ENCODE measurements at regions not wholly inside any gene's neighbourhood (a gene's known extent, or its start where the extent isn't known, plus 50 kb on each side); places are given as distances from the start of the nearest gene placed in this dataset.

DNA sequence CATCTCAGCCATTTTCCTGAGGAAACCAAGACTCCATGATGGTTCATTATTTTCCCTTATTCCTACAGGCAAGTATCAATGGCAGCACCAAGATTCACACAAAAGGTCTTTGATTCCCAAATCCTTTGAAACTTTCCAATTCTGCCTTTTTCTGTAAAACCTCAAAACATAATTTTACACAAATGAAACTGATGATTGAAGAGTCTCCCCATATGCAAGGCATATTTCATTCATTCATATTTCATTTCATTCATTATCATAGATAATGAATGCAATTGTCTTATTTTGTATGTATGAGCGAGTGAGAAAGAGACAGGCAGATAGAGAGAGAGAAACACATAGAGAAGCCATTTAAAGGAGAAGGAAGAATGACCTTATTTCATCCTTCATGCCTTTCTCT is 172.8 kb downstream of the BTG1 start:
- no CpG with 5 or more reads among the region's 1 CpG for WGBS (ENCODE audit: insufficient coverage)

DNA sequence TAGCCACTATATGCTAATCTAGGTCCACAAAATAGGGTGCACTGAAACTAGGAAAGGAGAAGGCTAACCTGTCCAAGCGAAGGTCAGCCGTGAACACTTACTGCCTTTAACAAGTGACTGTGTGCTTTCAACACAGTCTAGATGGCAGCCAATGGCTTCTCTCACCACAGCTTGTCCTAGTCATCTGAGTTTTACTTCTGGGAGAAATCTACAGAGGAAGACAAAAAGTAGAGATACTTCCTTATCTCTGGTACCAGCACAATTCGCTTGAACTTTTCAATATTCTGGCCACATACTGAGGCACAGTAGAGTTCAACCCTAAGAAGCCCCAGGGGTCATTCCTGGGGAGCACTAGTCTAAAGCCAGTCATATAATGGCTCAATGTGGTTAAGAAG is 176.9 kb downstream of the BTG1 start:
- no peaks in the 10 kb centered on the region for H3K27me3 Mint-ChIP-seq
- peaks cover 11% of the 10 kb centered on the region for H3K36me3 Mint-ChIP-seq
- Histone ChIP-seq H3K4me3 (ENCODE audit: control insufficient read depth in 1 of 2, extremely low read depth in 1 of 2, low read length in 1 of 2) (no peak overlapping the region), H3K27me3 (replicated peaks in 1 of 2; ENCODE audit: control insufficient read depth in 2 of 2, extremely low read depth in 1 of 2, insufficient read depth in 2 of 2, low read length in 1 of 2) (no peaks in the 10 kb centered on the region), H3K36me3 (ENCODE audit: control insufficient read depth in 2 of 2, extremely low read depth in 1 of 2, insufficient read depth in 1 of 2, low read length in 1 of 2) (no peaks in the 10 kb centered on the region), H3K9me3 (no peaks in the 10 kb centered on the region), H3K4me1 (ENCODE audit: control insufficient read depth in 1 of 2, extremely low read depth in 1 of 2, insufficient read depth in 2 of 2, low read length in 2 of 2) (no peaks in the 10 kb centered on the region), H3K27ac (ENCODE audit: low read length) (no peak overlapping the region)
- no CpG with 5 or more reads among the region's 3 CpGs for WGBS (ENCODE audit: insufficient coverage)
- ChIA-PET POLR2A (interaction anchor here (0.7 to 0.9 kb wide), 2 partner anchors 12 to 22 kb away, joined by 3 to 4 read pairs; no protein-coding TSS in a partner anchor), CTCF (interaction anchor here in 1 of 2 donors (2.1 kb wide), 1 partner anchor 157 kb away, joined by 8 read pairs; no protein-coding TSS in a partner anchor)
- H3K27ac Mint-ChIP-seq, result peak overlapping the region in 1 of 2 donors; percentile 11
- peaks cover under 1 to 17% (median 9%) of the 10 kb centered on the region in 3 donors for H3K4me1 Mint-ChIP-seq
- H3K9me3 Mint-ChIP-seq, result no peaks in the 10 kb centered on the region
- H3K4me3 Mint-ChIP-seq, result no peak overlapping the region
- DNase-seq (no peak), ATAC-seq (replicated peaks in 1 of 4) (no peak)

More for the DNA sequence above, 172.8 kb downstream of the BTG1 start:
- H3K27ac ChIP-seq (ENCODE audit: low read length), result no peak overlapping the region
- H3K27me3 ChIP-seq (replicated peaks in 1 of 2; ENCODE audit: control insufficient read depth in 2 of 2, extremely low read depth in 1 of 2, insufficient read depth in 2 of 2, low read length in 1 of 2), result no peaks in the 10 kb centered on the region
- peaks cover 23 to 31% (median 29%) of the 10 kb centered on the region in 3 donors for H3K4me1 Mint-ChIP-seq
- CTCF ChIA-PET, result no interaction called here
- no peak for DNase-seq
- H3K36me3 Mint-ChIP-seq, result peaks cover 8% of the 10 kb centered on the region
- POLR2A ChIA-PET, result interaction anchor here (0.6 kb wide), 2 partner anchors 16 to 311 kb away, joined by 3 read pairs; no protein-coding TSS in a partner anchor
- H3K27me3 Mint-ChIP-seq, result no peaks in the 10 kb centered on the region
- H3K4me3 Mint-ChIP-seq, result no peak overlapping the region
- H3K27ac Mint-ChIP-seq, result no peak overlapping the region
- H3K36me3 ChIP-seq (ENCODE audit: control insufficient read depth in 2 of 2, extremely low read depth in 1 of 2, insufficient read depth in 1 of 2, low read length in 1 of 2), result no peaks in the 10 kb centered on the region
- H3K4me3 ChIP-seq (ENCODE audit: control insufficient read depth in 1 of 2, extremely low read depth in 1 of 2, low read length in 1 of 2), result no peak overlapping the region
- peaks cover 7 to 10% of the 10 kb centered on the region in 2 experiments for H3K4me1 ChIP-seq (ENCODE audit: control insufficient read depth in 1 of 2, extremely low read depth in 1 of 2, insufficient read depth in 2 of 2, low read length in 2 of 2)
- no peak for ATAC-seq (replicated peaks in 1 of 4)
- H3K9me3 ChIP-seq, result no peaks in the 10 kb centered on the region
- H3K9me3 Mint-ChIP-seq, result peaks cover 0 to 7% (median 0%) of the 10 kb centered on the region in 3 donors

DNA sequence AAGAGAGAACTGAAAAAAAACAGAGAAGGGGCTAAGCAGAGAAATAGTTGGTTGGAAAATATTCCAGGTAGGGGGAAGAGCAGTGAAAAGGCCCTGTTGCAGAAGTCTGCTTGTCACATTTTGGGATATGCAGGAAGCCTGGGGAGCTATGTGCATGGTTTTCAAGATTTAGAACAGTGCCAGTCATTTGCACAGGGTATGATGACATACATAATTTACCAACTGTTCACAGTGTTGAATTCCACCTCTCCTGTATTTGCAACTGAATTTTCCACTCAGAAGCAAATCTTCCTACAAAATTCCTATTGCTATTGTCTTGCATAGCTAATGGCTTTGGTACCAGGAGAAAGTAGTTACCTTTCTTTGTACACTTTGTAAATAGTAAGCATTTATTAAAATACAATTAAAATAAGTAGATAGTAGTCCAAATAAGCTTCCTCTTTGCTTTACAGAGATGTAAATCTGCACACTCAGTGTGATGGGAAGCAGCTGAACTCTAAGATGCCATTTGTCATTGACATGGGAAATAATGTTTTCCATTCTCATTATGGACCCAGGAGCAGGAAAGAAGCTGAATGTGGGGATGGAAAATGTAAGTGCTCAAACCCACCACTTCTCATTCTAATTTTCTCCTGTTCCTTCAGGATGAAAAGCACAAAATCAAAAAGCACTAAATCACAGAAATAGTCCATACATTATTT is 177.4 kb downstream of the BTG1 start:
- no peak overlapping the region for H3K27ac ChIP-seq (ENCODE audit: low read length)
- H3K4me1 ChIP-seq (ENCODE audit: control insufficient read depth in 1 of 2, extremely low read depth in 1 of 2, insufficient read depth in 2 of 2, low read length in 2 of 2), result no peaks in the 10 kb centered on the region
- no peaks in the 10 kb centered on the region for H3K9me3 ChIP-seq
- Mint-ChIP-seq H3K9me3 (no peaks in the 10 kb centered on the region), H3K4me3 (no peak overlapping the region), H3K4me1 (peaks cover 0 to 16% (median 10%) of the 10 kb centered on the region in 3 donors), H3K27me3 (no peaks in the 10 kb centered on the region), H3K36me3 (peaks cover 13% of the 10 kb centered on the region), H3K27ac (peak overlapping the region in 1 of 2 donors; percentile 11)
- no peaks in the 10 kb centered on the region for H3K27me3 ChIP-seq (replicated peaks in 1 of 2; ENCODE audit: control insufficient read depth in 2 of 2, extremely low read depth in 1 of 2, insufficient read depth in 2 of 2, low read length in 1 of 2)
- CTCF ChIA-PET, result interaction anchor here in 1 of 2 donors (2.1 kb wide), 1 partner anchor 156 kb away, joined by 8 read pairs; no protein-coding TSS in a partner anchor
- DNase-seq (no peak), ATAC-seq (replicated peaks in 1 of 4) (no peak)
- POLR2A ChIA-PET, result interaction anchor here (0.7 to 1.2 kb wide), 3 partner anchors 11 to 149 kb away, joined by 3 to 4 read pairs (median 3); no protein-coding TSS in a partner anchor
- H3K36me3 ChIP-seq (ENCODE audit: control insufficient read depth in 2 of 2, extremely low read depth in 1 of 2, insufficient read depth in 1 of 2, low read length in 1 of 2), result no peaks in the 10 kb centered on the region
- H3K4me3 ChIP-seq (ENCODE audit: control insufficient read depth in 1 of 2, extremely low read depth in 1 of 2, low read length in 1 of 2), result no peak overlapping the region

DNA sequence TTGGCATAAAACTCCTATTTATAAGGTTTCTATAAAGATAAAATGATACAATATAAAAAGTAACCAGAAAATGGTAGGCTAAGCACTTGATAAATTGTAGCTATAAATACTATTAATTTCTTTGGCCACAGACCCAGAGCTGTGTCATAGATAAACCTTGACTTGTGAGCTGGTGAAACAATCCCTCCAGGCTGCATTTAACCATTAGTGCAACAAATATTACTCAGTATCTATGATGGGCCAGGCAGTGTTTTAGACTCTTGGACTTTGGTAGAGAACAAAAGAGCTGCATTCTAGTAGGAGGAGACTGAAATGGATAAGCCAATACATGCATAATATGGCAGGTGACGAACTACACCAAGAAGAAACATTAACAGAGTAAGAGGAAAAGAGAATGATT is 178.1 kb downstream of the BTG1 start:
- no CpG with 5 or more reads among the region's 1 CpG for WGBS (ENCODE audit: insufficient coverage)
- H3K4me3 Mint-ChIP-seq, result no peak overlapping the region
- ATAC-seq (replicated peaks in 1 of 4), result no peak
- POLR2A ChIA-PET, result interaction anchor here in 1 of 2 donors (1.2 kb wide), 1 partner anchor 148 kb away, joined by 3 read pairs; no protein-coding TSS in a partner anchor
- CTCF ChIA-PET, result interaction anchor here in 1 of 2 donors (2.1 kb wide), 1 partner anchor 156 kb away, joined by 8 read pairs; no protein-coding TSS in a partner anchor
- H3K27me3 Mint-ChIP-seq, result no peaks in the 10 kb centered on the region
- peaks cover 0 to 16% (median 10%) of the 10 kb centered on the region in 3 donors for H3K4me1 Mint-ChIP-seq
- Histone ChIP-seq H3K36me3 (ENCODE audit: control insufficient read depth in 2 of 2, extremely low read depth in 1 of 2, insufficient read depth in 1 of 2, low read length in 1 of 2) (no peaks in the 10 kb centered on the region), H3K4me1 (ENCODE audit: control insufficient read depth in 1 of 2, extremely low read depth in 1 of 2, insufficient read depth in 2 of 2, low read length in 2 of 2) (no peaks in the 10 kb centered on the region), H3K27ac (ENCODE audit: low read length) (no peak overlapping the region), H3K9me3 (no peaks in the 10 kb centered on the region), H3K27me3 (replicated peaks in 1 of 2; ENCODE audit: control insufficient read depth in 2 of 2, extremely low read depth in 1 of 2, insufficient read depth in 2 of 2, low read length in 1 of 2) (no peaks in the 10 kb centered on the region), H3K4me3 (ENCODE audit: control insufficient read depth in 1 of 2, extremely low read depth in 1 of 2, low read length in 1 of 2) (no peak overlapping the region)
- H3K27ac Mint-ChIP-seq, result no peak overlapping the region
- no peak for DNase-seq
- H3K9me3 Mint-ChIP-seq, result no peaks in the 10 kb centered on the region
- peaks cover 15% of the 10 kb centered on the region for H3K36me3 Mint-ChIP-seq

DNA sequence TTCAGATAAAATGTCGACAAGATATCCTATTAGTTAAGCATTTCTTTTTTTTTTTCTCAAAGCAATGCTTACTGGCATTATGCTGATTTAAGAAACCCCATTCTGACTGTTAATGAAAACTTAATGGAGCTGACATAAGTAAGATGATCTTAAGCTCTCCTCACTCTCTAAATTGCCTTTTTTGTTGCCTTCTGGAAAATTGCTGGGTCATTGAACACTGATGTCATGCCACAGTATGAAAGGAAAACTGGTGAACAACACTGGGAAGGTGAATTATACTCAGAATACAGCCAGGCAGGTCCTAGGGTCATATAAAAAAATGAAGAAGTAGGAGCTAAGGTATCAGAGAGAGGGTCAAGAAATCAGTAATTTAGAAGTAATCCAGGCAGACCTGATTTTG is 179.9 kb downstream of the BTG1 start:
- H3K27me3 Mint-ChIP-seq, result no peaks in the 10 kb centered on the region
- H3K9me3 Mint-ChIP-seq, result no peaks in the 10 kb centered on the region
- ATAC-seq (replicated peaks in 1 of 4) (no peak), DNase-seq (no peak)
- H3K4me1 Mint-ChIP-seq, result peaks cover 0 to 10% (median 5%) of the 10 kb centered on the region in 3 donors
- no peaks in the 10 kb centered on the region for H3K4me1 ChIP-seq (ENCODE audit: control insufficient read depth in 1 of 2, extremely low read depth in 1 of 2, insufficient read depth in 2 of 2, low read length in 2 of 2)
- POLR2A ChIA-PET, result interaction anchor here in 1 of 2 donors (0.7 to 0.8 kb wide), 2 partner anchors 86 to 245 kb away, joined by 4 to 6 read pairs; no protein-coding TSS in a partner anchor
- H3K27ac Mint-ChIP-seq, result no peak overlapping the region
- H3K4me3 ChIP-seq (ENCODE audit: control insufficient read depth in 1 of 2, extremely low read depth in 1 of 2, low read length in 1 of 2), result no peak overlapping the region
- H3K27ac ChIP-seq (ENCODE audit: low read length), result no peak overlapping the region
- no peaks in the 10 kb centered on the region for H3K36me3 ChIP-seq (ENCODE audit: control insufficient read depth in 2 of 2, extremely low read depth in 1 of 2, insufficient read depth in 1 of 2, low read length in 1 of 2)
- no peak overlapping the region for H3K4me3 Mint-ChIP-seq
- CTCF ChIA-PET, result interaction anchor here in 1 of 2 donors (0.7 kb wide), 1 partner anchor 474 kb away, joined by 4 read pairs; no protein-coding TSS in a partner anchor
- H3K27me3 ChIP-seq (replicated peaks in 1 of 2; ENCODE audit: control insufficient read depth in 2 of 2, extremely low read depth in 1 of 2, insufficient read depth in 2 of 2, low read length in 1 of 2), result no peaks in the 10 kb centered on the region
- no peaks in the 10 kb centered on the region for H3K9me3 ChIP-seq
- peaks cover 15% of the 10 kb centered on the region for H3K36me3 Mint-ChIP-seq
- WGBS (ENCODE audit: insufficient coverage), result no CpG with 5 or more reads among the region's 1 CpG

DNA sequence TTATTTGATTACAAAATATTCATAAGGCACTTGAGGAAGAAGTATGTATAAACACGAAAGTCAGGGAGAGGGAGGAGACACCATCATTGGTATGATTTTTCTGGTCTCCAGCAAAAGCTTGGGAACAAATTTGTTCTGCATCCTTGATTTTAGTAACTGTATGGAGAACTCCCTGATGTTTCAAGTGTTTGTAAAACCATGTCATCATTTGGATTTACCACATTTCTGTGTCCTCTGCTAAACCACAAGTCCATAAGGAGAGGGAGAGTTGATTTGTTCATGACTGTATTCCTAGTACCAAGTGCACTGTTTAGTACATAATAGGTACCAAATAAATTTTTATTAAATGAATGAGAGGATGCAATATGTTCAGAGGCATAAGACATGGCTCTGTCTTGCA is 181.1 kb downstream of the BTG1 start:
- POLR2A ChIA-PET, result interaction anchor here in 1 of 2 donors (0.7 kb wide), 1 partner anchor 212 kb away, joined by 3 read pairs; no protein-coding TSS in a partner anchor
- Histone ChIP-seq H3K36me3 (ENCODE audit: control insufficient read depth in 2 of 2, extremely low read depth in 1 of 2, insufficient read depth in 1 of 2, low read length in 1 of 2) (no peaks in the 10 kb centered on the region), H3K27me3 (replicated peaks in 1 of 2; ENCODE audit: control insufficient read depth in 2 of 2, extremely low read depth in 1 of 2, insufficient read depth in 2 of 2, low read length in 1 of 2) (no peaks in the 10 kb centered on the region), H3K9me3 (no peaks in the 10 kb centered on the region), H3K4me3 (ENCODE audit: control insufficient read depth in 1 of 2, extremely low read depth in 1 of 2, low read length in 1 of 2) (no peak overlapping the region), H3K27ac (ENCODE audit: low read length) (no peak overlapping the region), H3K4me1 (ENCODE audit: control insufficient read depth in 1 of 2, extremely low read depth in 1 of 2, insufficient read depth in 2 of 2, low read length in 2 of 2) (no peaks in the 10 kb centered on the region)
- H3K4me3 Mint-ChIP-seq, result no peak overlapping the region
- peaks cover 3 to 14% (median 5%) of the 10 kb centered on the region in 3 donors for H3K4me1 Mint-ChIP-seq
- CTCF ChIA-PET, result no interaction called here
- H3K27me3 Mint-ChIP-seq, result no peaks in the 10 kb centered on the region
- H3K9me3 Mint-ChIP-seq, result peaks cover 0 to 3% (median 0%) of the 10 kb centered on the region in 3 donors
- H3K36me3 Mint-ChIP-seq, result peaks cover 21% of the 10 kb centered on the region
- whole genome bisulfite sequencing (ENCODE audit: insufficient coverage), result 100% methylated on average over 1 of the region's 1 CpG
- ATAC-seq (replicated peaks in 1 of 4) (no peak), DNase-seq (no peak)
- H3K27ac Mint-ChIP-seq, result no peak overlapping the region

All from T-cell (primary cell).